Hepatocyte (in vitro differentiated cells): ENCODE measurements at regions not wholly inside any gene's neighbourhood (a gene's known extent, or its start where the extent isn't known, plus 50 kb on each side); places are given as distances from the start of the nearest gene placed in this dataset.
"Not testable (repeated sequence)": the region's sequence is repeated elsewhere in the genome, so short reads cannot be mapped to it uniquely, and the experiment has no call there.

Experiments used
- DNase-seq: peaks from one replicate; pipeline ENCODE4 v3.0.0-alpha.2; 2016; ENCODE audit warnings: low spot score
- H2AFZ ChIP-seq: fragments of 200-600 bp; sonication (generic); 2 replicates; pipeline ENCODE4 v1.6.0; 2016; ENCODE audit warnings: antibody characterized with exemption, mild to moderate bottlenecking
- H3K27ac ChIP-seq: fragments of 200-600 bp; sonication (generic); 2 replicates; pipeline ENCODE4 v1.5.1; 2016; ENCODE audit warnings: mild to moderate bottlenecking
- H3K27me3 ChIP-seq: fragments of 200-600 bp; sonication (generic); 2 replicates; pipeline ENCODE4 v1.6.1; 2016
- H3K36me3 ChIP-seq: fragments of 200-600 bp; sonication (generic); replicated peaks from 2 replicates; pipeline ENCODE4 v1.5.1; 2016; ENCODE audit warnings: low read depth; ENCODE audit not compliant: insufficient read depth
- H3K4me1 ChIP-seq: fragments of 200-600 bp; sonication (generic); 2 replicates; pipeline ENCODE4 v1.5.1; 2016; ENCODE audit warnings: mild to moderate bottlenecking, moderate library complexity; ENCODE audit not compliant: insufficient read depth
- H3K4me2 ChIP-seq: fragments of 200-600 bp; sonication (generic); 2 replicates; pipeline ENCODE4 v1.6.0; 2016
- H3K4me3 ChIP-seq: fragments of 200-600 bp; sonication (generic); 2 replicates; pipeline ENCODE4 v1.5.1; 2016; ENCODE audit warnings: mild to moderate bottlenecking
- H3K79me2 ChIP-seq: fragments of 200-600 bp; sonication (generic); 2 replicates; pipeline ENCODE4 v1.6.0; 2017; ENCODE audit warnings: mild to moderate bottlenecking
- H3K9me2 ChIP-seq: fragments of 200-600 bp; sonication (generic); replicated peaks from 2 replicates; pipeline ENCODE4 v1.6.0; 2017; ENCODE audit warnings: mild to moderate bottlenecking; ENCODE audit not compliant: insufficient read depth
- H3K9me3 ChIP-seq: fragments of 200-600 bp; sonication (generic); 2 replicates; pipeline ENCODE4 v1.5.1; 2016; ENCODE audit warnings: low read depth, mild to moderate bottlenecking
- H4K20me1 ChIP-seq: fragments of 200-600 bp; sonication (generic); 2 replicates; pipeline ENCODE4 v1.6.0; 2016; ENCODE audit warnings: mild to moderate bottlenecking; ENCODE audit not compliant: insufficient read depth, poor library complexity, severe bottlenecking
- CTCF ChIP-seq: fragments of 200-600 bp; sonication (generic); IDR thresholded peaks from 2 replicates; pipeline ENCODE4 v1.5.1; 2016; ENCODE audit warnings: antibody characterized with exemption, mild to moderate bottlenecking; ENCODE audit not compliant: poor library complexity
- EZH2 ChIP-seq: fragments of 200-600 bp; sonication (generic); IDR thresholded peaks from 2 replicates; pipeline ENCODE4 v1.6.1; 2016; ENCODE audit warnings: antibody characterized with exemption, mild to moderate bottlenecking, borderline replicate concordance
- EZH2phosphoT487 ChIP-seq: fragments of 200-600 bp; sonication (generic); IDR thresholded peaks from one replicate; pipeline ENCODE4 v1.6.1; 2018; ENCODE audit warnings: antibody characterized with exemption, mild to moderate bottlenecking, low read depth, moderate library complexity; ENCODE audit not compliant: unreplicated experiment, severe bottlenecking
- WGBS: methylation state at CpG from one replicate; pipeline ENCODE4 v1.1.6; 2016; ENCODE audit warnings: low lambda C conversion rate; ENCODE audit errors: missing lambda C conversion rate; 5-methylcytosine and 5-hydroxymethylcytosine counted together

GRCh38 chr16:48024042-48024441, 131.8 kb downstream of the ABCC12 start:
- H3K9me3 ChIP-seq = no peaks in the 10 kb centered on the region
- H4K20me1 ChIP-seq = no peaks in the 10 kb centered on the region
- 83% methylated on average over 5 of the region's 5 CpGs for WGBS
- no peaks in the 10 kb centered on the region for H3K36me3 ChIP-seq
- TF ChIP-seq CTCF (no peak), EZH2 (no peak), EZH2phosphoT487 (no peak)
- no peaks in the 10 kb centered on the region for H3K9me2 ChIP-seq
- H3K4me3 ChIP-seq = no peak overlapping the region
- DNase-seq = no peak
- no peak overlapping the region for H3K4me2 ChIP-seq
- no peak overlapping the region for H2AFZ ChIP-seq
- no peaks in the 10 kb centered on the region for H3K27me3 ChIP-seq
- no peaks in the 10 kb centered on the region for H3K4me1 ChIP-seq
- H3K79me2 ChIP-seq = no peaks in the 10 kb centered on the region
- H3K27ac ChIP-seq = no peak overlapping the region

- WGBS = 86% methylated on average over 5 of the region's 5 CpGs
- H3K27ac ChIP-seq = no peak overlapping the region
- H3K4me2 ChIP-seq = no peak overlapping the region
- no peaks in the 10 kb centered on the region for H3K79me2 ChIP-seq
- H3K9me2 ChIP-seq = no peaks in the 10 kb centered on the region
- H3K36me3 ChIP-seq = no peaks in the 10 kb centered on the region
- H3K4me3 ChIP-seq = no peak overlapping the region
- H3K27me3 ChIP-seq = no peaks in the 10 kb centered on the region
- H3K9me3 ChIP-seq = no peaks in the 10 kb centered on the region
- DNase-seq = no peak
- no peak for TF ChIP-seq CTCF
- no peak for TF ChIP-seq EZH2
- no peak for TF ChIP-seq EZH2phosphoT487
- H3K4me1 ChIP-seq = no peaks in the 10 kb centered on the region
- H2AFZ ChIP-seq = no peak overlapping the region
- no peaks in the 10 kb centered on the region for H4K20me1 ChIP-seq
These were observed 133.3 kb downstream of the ABCC12 start for GRCh38 chr16:48022496-48022895.

DNA sequence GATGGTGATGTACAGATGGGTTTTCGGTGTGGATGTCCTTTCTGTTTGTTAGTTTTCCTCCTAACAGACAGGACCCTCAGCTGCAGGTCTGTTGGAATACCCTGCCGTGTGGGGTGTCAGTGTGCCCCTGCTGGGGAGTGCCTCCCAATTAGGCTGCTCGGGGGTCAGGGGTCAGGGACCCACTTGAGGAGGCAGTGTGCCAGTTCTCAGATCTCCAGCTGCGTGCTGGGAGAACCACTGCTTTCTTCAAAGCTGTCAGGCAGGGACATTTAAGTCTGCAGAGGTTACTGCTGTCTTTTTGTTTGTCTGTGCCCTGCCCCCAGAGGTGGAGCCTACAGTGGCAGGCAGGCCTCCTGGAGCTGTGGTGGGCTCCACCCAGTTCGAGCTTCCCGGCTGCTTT, 135.2 kb downstream of the ABCC12 start:
- not testable (repeated sequence) for H2AFZ ChIP-seq, H3K4me1 ChIP-seq, H4K20me1 ChIP-seq, H3K36me3 ChIP-seq, H3K4me3 ChIP-seq, H3K27ac ChIP-seq, H3K79me2 ChIP-seq, H3K9me3 ChIP-seq, H3K4me2 ChIP-seq, H3K9me2 ChIP-seq, H3K27me3 ChIP-seq, DNase-seq
- 55% methylated on average over 4 of the region's 6 CpGs for WGBS

DNA sequence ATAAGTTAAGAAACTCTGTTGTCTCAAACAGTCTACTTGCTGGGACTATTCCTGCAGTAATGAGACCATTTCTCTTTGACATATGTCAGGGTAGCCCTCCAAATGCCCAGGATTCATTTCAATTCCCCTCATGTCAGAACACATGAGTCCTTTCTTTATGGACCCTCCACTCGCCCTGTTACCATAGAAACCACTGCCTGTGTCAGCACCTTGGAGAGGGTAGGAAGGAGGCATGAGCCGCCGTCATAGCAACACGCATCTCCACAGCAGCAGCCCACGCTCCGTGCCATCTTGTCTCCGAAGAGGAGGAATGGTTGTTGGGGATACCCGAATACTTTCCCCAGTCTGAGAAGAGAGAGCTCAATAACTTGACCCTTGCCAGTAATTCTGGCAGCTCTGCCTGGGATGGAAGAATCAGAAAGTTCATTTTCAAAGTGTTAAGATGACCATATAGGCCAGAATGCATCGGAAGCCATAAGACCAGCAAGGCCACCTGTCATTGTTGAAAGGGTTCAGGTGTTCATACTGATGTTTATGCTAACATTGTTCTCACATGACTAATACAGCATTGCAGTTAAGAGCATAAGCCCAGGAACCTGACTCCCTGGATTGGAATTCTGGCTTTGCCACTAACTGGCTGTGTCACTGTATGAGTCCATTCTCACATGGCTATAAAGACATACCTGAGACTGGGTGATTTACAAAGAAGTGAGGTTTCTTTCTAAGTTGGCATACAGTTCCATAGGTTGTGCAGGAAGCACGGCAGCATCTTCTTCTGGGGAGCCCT, 141.3 kb downstream of the ABCC12 start:
- Histone ChIP-seq H3K4me1 (no peaks in the 10 kb centered on the region), H3K9me3 (no peaks in the 10 kb centered on the region), H2AFZ (no peak overlapping the region), H3K79me2 (no peaks in the 10 kb centered on the region), H3K36me3 (no peaks in the 10 kb centered on the region), H3K27ac (no peak overlapping the region), H3K27me3 (no peaks in the 10 kb centered on the region), H4K20me1 (no peaks in the 10 kb centered on the region), H3K9me2 (no peaks in the 10 kb centered on the region), H3K4me2 (no peak overlapping the region), H3K4me3 (no peak overlapping the region)
- TF ChIP-seq EZH2 (no peak), EZH2phosphoT487 (no peak), CTCF (no peak)
- WGBS = 86% methylated on average over 10 of the region's 10 CpGs
- peak; percentile 9 for DNase-seq
